ENCODE measurements at regions not wholly inside any gene's neighbourhood (a gene's known extent, or its start where the extent isn't known, plus 50 kb on each side); places are given as distances from the start of the nearest gene placed in this dataset.
"Not testable (repeated sequence)": the region's sequence is repeated elsewhere in the genome, so short reads cannot be mapped to it uniquely, and the experiment has no call there.

- no peak for DNase-seq (ENCODE audit: low spot score)
Measured at GRCh38 chr2:150266931-150267330, 220.5 kb downstream of the RND3 start.

- DNase-seq (ENCODE audit: low spot score), result no peak
Measured at GRCh38 chr2:150264442-150264841, 223.0 kb downstream of the RND3 start.

- no peak for DNase-seq (ENCODE audit: low spot score)
Measured at GRCh38 chr2:150261691-150262090, 225.8 kb downstream of the RND3 start.

GRCh38 chr2:150260636-150261035 is 226.8 kb downstream of the RND3 start:
- no peak for DNase-seq (ENCODE audit: low spot score)

- no peak for DNase-seq (ENCODE audit: low spot score)
Measured at GRCh38 chr2:150259746-150260145, 227.7 kb downstream of the RND3 start.

GRCh38 chr2:150258781-150259307 is 228.6 kb downstream of the RND3 start:
- DNase-seq (ENCODE audit: low spot score), result no peak

- no peak for DNase-seq (ENCODE audit: low spot score)
Measured at GRCh38 chr2:150256736-150257135, 230.7 kb downstream of the RND3 start.

- no peak for DNase-seq (ENCODE audit: low spot score)
Measured at GRCh38 chr2:150255528-150255927, 231.9 kb downstream of the RND3 start.

GRCh38 chr2:150249735-150250134 is 237.7 kb downstream of the RND3 start:
- not testable (repeated sequence) for DNase-seq (ENCODE audit: low spot score)

GRCh38 chr2:150247481-150247880 is 240.0 kb downstream of the RND3 start:
- no peak for DNase-seq (ENCODE audit: low spot score)

- no peak for DNase-seq (ENCODE audit: low spot score)
Measured at GRCh38 chr2:150234787-150235446, 252.6 kb downstream of the RND3 start.

- DNase-seq (ENCODE audit: low spot score), result no peak
Measured at GRCh38 chr2:150232871-150233270, 254.6 kb downstream of the RND3 start.

GRCh38 chr2:150232321-150232720 is 255.1 kb downstream of the RND3 start:
- DNase-seq (ENCODE audit: low spot score), result no peak

- DNase-seq (ENCODE audit: low spot score), result no peak
Measured at GRCh38 chr2:150230616-150231015, 256.9 kb downstream of the RND3 start.

- no peak for DNase-seq (ENCODE audit: low spot score)
Measured at GRCh38 chr2:150230004-150230403, 257.5 kb downstream of the RND3 start.

- DNase-seq (ENCODE audit: low spot score), result no peak
Measured at GRCh38 chr2:150228936-150229335, 258.5 kb downstream of the RND3 start.

GRCh38 chr2:150225030-150225429 is 262.4 kb downstream of the RND3 start:
- no peak for DNase-seq (ENCODE audit: low spot score)

GRCh38 chr2:150224321-150224720 is 263.1 kb downstream of the RND3 start:
- DNase-seq (ENCODE audit: low spot score), result no peak

GRCh38 chr2:150222942-150223341 is 264.5 kb downstream of the RND3 start:
- no peak for DNase-seq (ENCODE audit: low spot score)

- DNase-seq (ENCODE audit: low spot score), result no peak
Measured at GRCh38 chr2:150222379-150222778, 265.1 kb downstream of the RND3 start.

- DNase-seq (ENCODE audit: low spot score), result no peak
Measured at GRCh38 chr2:150219861-150220260, 267.6 kb downstream of the RND3 start.

- DNase-seq (ENCODE audit: low spot score), result no peak
Measured at GRCh38 chr2:150215041-150215440, 272.4 kb downstream of the RND3 start.

GRCh38 chr2:150214626-150215025 is 272.8 kb downstream of the RND3 start:
- DNase-seq (ENCODE audit: low spot score), result no peak

GRCh38 chr2:150212722-150213171 is 274.7 kb downstream of the RND3 start:
- no peak for DNase-seq (ENCODE audit: low spot score)

Measured in ecto neural progenitor cell (in vitro differentiated cells).